Trophoblast cell (in vitro differentiated cells and primary cell): ENCODE measurements at regions not wholly inside any gene's neighbourhood (a gene's known extent, or its start where the extent isn't known, plus 50 kb on each side); places are given as distances from the start of the nearest gene placed in this dataset.

Experiments
- DNase-seq, 2 donors: peaks; one replicate each; pipeline ENCODE4 v3.0.0-alpha.2; 2016
- H2AFZ ChIP-seq: 2 replicates; pipeline ENCODE4 v1.6.1; 2013; ENCODE audit warnings: low read length, moderate library complexity, mild to moderate bottlenecking; ENCODE audit not compliant: insufficient read depth, poor library complexity
- H2AK5ac ChIP-seq: 2 replicates; pipeline ENCODE4 v1.6.1; 2013; ENCODE audit warnings: mild to moderate bottlenecking, low read length
- H2BK120ac ChIP-seq: 2 replicates; pipeline ENCODE4 v1.6.1; 2013; ENCODE audit warnings: low read length, mild to moderate bottlenecking, moderate library complexity; ENCODE audit not compliant: insufficient read depth, poor library complexity
- H2BK12ac ChIP-seq: 2 replicates; pipeline ENCODE4 v1.6.1; 2013; ENCODE audit warnings: mild to moderate bottlenecking, low read length, moderate library complexity
- H2BK5ac ChIP-seq: 2 replicates; pipeline ENCODE4 v1.6.1; 2013; ENCODE audit warnings: low read length, low read depth, moderate library complexity, mild to moderate bottlenecking; ENCODE audit not compliant: poor library complexity
- H3K14ac ChIP-seq: 2 replicates; pipeline ENCODE4 v1.6.1; 2013; ENCODE audit warnings: mild to moderate bottlenecking, low read length
- H3K18ac ChIP-seq: 2 replicates; pipeline ENCODE4 v1.6.1; 2013; ENCODE audit warnings: mild to moderate bottlenecking, low read length
- H3K23ac ChIP-seq: 2 replicates; pipeline ENCODE4 v1.6.1; 2013; ENCODE audit warnings: low read length
- H3K27ac ChIP-seq: 2 replicates; pipeline ENCODE4 v1.5.1; 2013; ENCODE audit warnings: low read depth, mild to moderate bottlenecking, inconsistent platforms, low read length, moderate library complexity
- H3K27me3 ChIP-seq: 2 replicates; pipeline ENCODE4 v1.6.1; 2013; ENCODE audit warnings: inconsistent platforms, mild to moderate bottlenecking, low read length, moderate library complexity; ENCODE audit not compliant: insufficient read depth
- H3K36me3 ChIP-seq, 2 experiments: 1 replicate in 1 of 2; 2 replicates in 1 of 2; pipeline ENCODE4 v1.6.1; 2013; ENCODE audit warnings: low read length in 2 of 2, mild to moderate bottlenecking in 2 of 2, moderate library complexity in 1 of 2; ENCODE audit not compliant: insufficient read depth in 2 of 2, control insufficient read depth in 1 of 2
- H3K4ac ChIP-seq: 2 replicates; pipeline ENCODE4 v1.6.1; 2013; ENCODE audit warnings: low read depth, mild to moderate bottlenecking, low read length, moderate library complexity
- H3K4me1 ChIP-seq, 2 experiments: 1 replicate in 1 of 2; 2 replicates in 1 of 2; pipeline ENCODE4 v1.6.1; 2013; ENCODE audit warnings: low read length in 2 of 2, mild to moderate bottlenecking in 2 of 2, moderate library complexity in 1 of 2; ENCODE audit not compliant: insufficient read depth in 2 of 2, control insufficient read depth in 1 of 2
- H3K4me2 ChIP-seq: 2 replicates; pipeline ENCODE4 v1.6.1; 2013; ENCODE audit warnings: inconsistent platforms, mild to moderate bottlenecking, low read length, moderate library complexity
- H3K4me3 ChIP-seq: 2 replicates; pipeline ENCODE4 v1.5.1; 2013; ENCODE audit warnings: mild to moderate bottlenecking, low read depth, low read length, inconsistent platforms
- H3K79me1 ChIP-seq: one replicate; pipeline ENCODE4 v1.6.1; 2013; ENCODE audit warnings: low read length
- H3K79me2 ChIP-seq: 2 replicates; pipeline ENCODE4 v1.6.1; 2013; ENCODE audit warnings: low read length, mild to moderate bottlenecking; ENCODE audit not compliant: control insufficient read depth, insufficient read depth, poor library complexity
- H3K9ac ChIP-seq: 2 replicates; pipeline ENCODE4 v1.6.1; 2013; ENCODE audit warnings: mild to moderate bottlenecking, low read length
- H3K9me3 ChIP-seq: 2 replicates; pipeline ENCODE4 v1.6.1; 2013; ENCODE audit warnings: low read depth, mild to moderate bottlenecking, control low read depth, inconsistent platforms, low read length; ENCODE audit not compliant: insufficient read depth
- H4K12ac ChIP-seq: 2 replicates; pipeline ENCODE4 v1.6.1; 2013; ENCODE audit warnings: low read depth, mild to moderate bottlenecking, low read length, moderate library complexity
- H4K8ac ChIP-seq: 2 replicates; pipeline ENCODE4 v1.6.1; 2013; ENCODE audit warnings: low read depth, mild to moderate bottlenecking, low read length, moderate library complexity
- H4K91ac ChIP-seq: one replicate; pipeline ENCODE4 v1.6.1; 2013; ENCODE audit warnings: low read depth, mild to moderate bottlenecking, low read length, moderate library complexity
- WGBS: extraction: QIAGEN DNeasy Blood & Tissue Kit; methylation state at CpG from one replicate; pipeline ENCODE4 v1.1.7; 2013; ENCODE audit warnings: missing lambda C conversion rate; ENCODE audit not compliant: insufficient read length, insufficient coverage; ENCODE audit errors: extremely low coverage; 5-methylcytosine and 5-hydroxymethylcytosine counted together

- Histone ChIP-seq H3K14ac (no peak overlapping the region), H3K4me2 (no peak overlapping the region), H3K79me2 (no peaks in the 10 kb centered on the region), H3K4me3 (no peak overlapping the region), H3K4ac (no peak overlapping the region), H3K9me3 (peaks cover 2% of the 10 kb centered on the region), H3K27ac (no peak overlapping the region), H4K8ac (no peak overlapping the region), H2BK120ac (no peak overlapping the region), H2AFZ (no peak overlapping the region), H2AK5ac (no peak overlapping the region), H3K4me1 (no peaks in the 10 kb centered on the region), H2BK12ac (no peak overlapping the region), H2BK5ac (no peak overlapping the region), H4K12ac (no peak overlapping the region), H4K91ac (no peak overlapping the region), H3K23ac (no peak overlapping the region), H3K9ac (no peak overlapping the region), H3K27me3 (no peaks in the 10 kb centered on the region), H3K36me3 (no peaks in the 10 kb centered on the region), H3K79me1 (peaks cover 2% of the 10 kb centered on the region), H3K18ac (no peak overlapping the region)
- no CpG with 5 or more reads among the region's 2 CpGs for WGBS
- peak in 1 of 2 donors; percentile 75 for DNase-seq
Measured at GRCh38 chr9:95726756-95727155, 148.7 kb upstream of the ERCC6L2 start.

- H3K36me3 ChIP-seq: no peaks in the 10 kb centered on the region
- peaks cover 2% of the 10 kb centered on the region for H3K79me1 ChIP-seq
- no peaks in the 10 kb centered on the region for H3K79me2 ChIP-seq
- H2AFZ ChIP-seq: no peak overlapping the region
- H2BK5ac ChIP-seq: no peak overlapping the region
- H3K27ac ChIP-seq: no peak overlapping the region
- no peak overlapping the region for H4K12ac ChIP-seq
- no peak for DNase-seq
- no CpG with 5 or more reads among the region's 4 CpGs for WGBS
- H3K4me1 ChIP-seq: no peaks in the 10 kb centered on the region
- no peaks in the 10 kb centered on the region for H3K27me3 ChIP-seq
- H2BK120ac ChIP-seq: no peak overlapping the region
- no peak overlapping the region for H3K4me3 ChIP-seq
- no peak overlapping the region for H2AK5ac ChIP-seq
- H3K14ac ChIP-seq: no peak overlapping the region
- no peak overlapping the region for H4K8ac ChIP-seq
- H3K4ac ChIP-seq: no peak overlapping the region
- H3K4me2 ChIP-seq: no peak overlapping the region
- H3K23ac ChIP-seq: no peak overlapping the region
- H4K91ac ChIP-seq: no peak overlapping the region
- H3K18ac ChIP-seq: no peak overlapping the region
- H2BK12ac ChIP-seq: no peak overlapping the region
- H3K9me3 ChIP-seq: peaks cover 2% of the 10 kb centered on the region
- no peak overlapping the region for H3K9ac ChIP-seq
Measured at GRCh38 chr9:95725045-95725444, 150.4 kb upstream of the ERCC6L2 start.

GRCh38 chr9:95724253-95724991 is 151.1 kb upstream of the ERCC6L2 start:
- Histone ChIP-seq H4K91ac (no peak overlapping the region), H3K9me3 (no peaks in the 10 kb centered on the region), H2AK5ac (no peak overlapping the region), H3K27me3 (no peaks in the 10 kb centered on the region), H3K4ac (no peak overlapping the region), H4K12ac (no peak overlapping the region), H3K4me3 (no peak overlapping the region), H3K36me3 (no peaks in the 10 kb centered on the region), H3K14ac (no peak overlapping the region), H2BK5ac (no peak overlapping the region), H2BK120ac (no peak overlapping the region), H3K23ac (no peak overlapping the region), H3K4me1 (no peaks in the 10 kb centered on the region), H4K8ac (no peak overlapping the region), H3K27ac (no peak overlapping the region), H3K18ac (no peak overlapping the region), H2AFZ (no peak overlapping the region), H2BK12ac (no peak overlapping the region), H3K9ac (no peak overlapping the region), H3K79me1 (peaks cover 2% of the 10 kb centered on the region), H3K79me2 (no peaks in the 10 kb centered on the region), H3K4me2 (no peak overlapping the region)
- no peak for DNase-seq
- WGBS: no CpG with 5 or more reads among the region's 7 CpGs

- Histone ChIP-seq H3K4ac (no peak overlapping the region), H2AK5ac (no peak overlapping the region), H2AFZ (no peak overlapping the region), H2BK5ac (no peak overlapping the region), H3K4me3 (no peak overlapping the region), H4K8ac (no peak overlapping the region), H3K4me1 (no peaks in the 10 kb centered on the region), H3K14ac (no peak overlapping the region), H3K27me3 (no peaks in the 10 kb centered on the region), H3K79me2 (no peaks in the 10 kb centered on the region), H3K27ac (no peak overlapping the region), H3K36me3 (no peaks in the 10 kb centered on the region), H2BK12ac (no peak overlapping the region), H3K9ac (no peak overlapping the region), H4K91ac (no peak overlapping the region), H3K79me1 (peaks cover 2% of the 10 kb centered on the region), H4K12ac (no peak overlapping the region), H2BK120ac (no peak overlapping the region), H3K18ac (no peak overlapping the region), H3K9me3 (no peaks in the 10 kb centered on the region), H3K23ac (no peak overlapping the region), H3K4me2 (no peak overlapping the region)
- no CpG with 5 or more reads among the region's 4 CpGs for WGBS
- no peak for DNase-seq
Measured at GRCh38 chr9:95722141-95722540, 153.3 kb upstream of the ERCC6L2 start.
